ENCODE measurements at regions not wholly inside any gene's neighbourhood (a gene's known extent, or its start where the extent isn't known, plus 50 kb on each side); places are given as distances from the start of the nearest gene placed in this dataset.

DNA sequence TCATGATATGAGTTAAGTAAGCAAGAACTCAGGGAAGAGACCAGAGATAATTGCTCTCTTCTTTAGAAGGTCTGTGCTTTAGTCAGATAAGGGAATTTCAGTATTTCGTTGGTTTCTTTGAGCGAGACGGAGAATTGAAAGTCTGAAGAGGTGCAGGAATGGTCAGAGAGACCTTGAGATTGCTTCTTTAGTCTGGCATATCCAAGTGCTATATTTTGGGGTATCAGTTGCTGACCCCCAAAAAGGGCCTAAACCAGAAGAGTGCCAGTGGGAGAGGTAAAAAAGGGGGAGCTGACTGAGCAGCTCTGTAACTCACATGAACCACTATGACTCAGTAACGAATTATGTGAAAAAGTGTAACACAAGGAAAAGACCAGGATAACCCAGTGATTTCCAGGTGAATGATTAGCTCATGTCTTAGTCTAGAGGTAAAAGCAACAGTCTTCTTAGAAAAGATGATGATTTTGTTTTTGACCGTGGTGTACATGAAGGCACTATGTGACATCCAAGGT lies 932.9 kb downstream of the TDRD15 start:
- Histone ChIP-seq H3K27ac (no peak overlapping the region), H2AFZ (replicated peaks) (no peak overlapping the region), H3K4me1 (no peaks in the 10 kb centered on the region), H3K27me3 (no peaks in the 10 kb centered on the region), H3K36me3 (no peaks in the 10 kb centered on the region), H4K20me1 (ENCODE audit: low read depth) (no peaks in the 10 kb centered on the region), H3K4me2 (no peak overlapping the region), H3K9ac (no peak overlapping the region), H3K79me2 (ENCODE audit: low read depth) (no peaks in the 10 kb centered on the region), H3F3A (ENCODE audit: low read depth) (no peaks in the 10 kb centered on the region), H3K4me3 (no peak overlapping the region), H3K9me3 (ENCODE audit: low read depth) (no peaks in the 10 kb centered on the region)
- no peak for DNase-seq (ENCODE audit: low spot score)
- H3K4me1 Mint-ChIP-seq = no peaks in the 10 kb centered on the region
- H3K9me3 Mint-ChIP-seq = no peaks in the 10 kb centered on the region
- no peaks in the 10 kb centered on the region for H3K27me3 Mint-ChIP-seq (ENCODE audit: insufficient read depth, low read depth)
- no peaks in the 10 kb centered on the region for H3K36me3 Mint-ChIP-seq
- TF ChIP-seq EZH2 (IDR thresholded peaks at IDR 0.05) (no peak), EZH2phosphoT487 (IDR thresholded peaks at IDR 0.05) (no peak)
- TF ChIP-seq, protein P1, sequence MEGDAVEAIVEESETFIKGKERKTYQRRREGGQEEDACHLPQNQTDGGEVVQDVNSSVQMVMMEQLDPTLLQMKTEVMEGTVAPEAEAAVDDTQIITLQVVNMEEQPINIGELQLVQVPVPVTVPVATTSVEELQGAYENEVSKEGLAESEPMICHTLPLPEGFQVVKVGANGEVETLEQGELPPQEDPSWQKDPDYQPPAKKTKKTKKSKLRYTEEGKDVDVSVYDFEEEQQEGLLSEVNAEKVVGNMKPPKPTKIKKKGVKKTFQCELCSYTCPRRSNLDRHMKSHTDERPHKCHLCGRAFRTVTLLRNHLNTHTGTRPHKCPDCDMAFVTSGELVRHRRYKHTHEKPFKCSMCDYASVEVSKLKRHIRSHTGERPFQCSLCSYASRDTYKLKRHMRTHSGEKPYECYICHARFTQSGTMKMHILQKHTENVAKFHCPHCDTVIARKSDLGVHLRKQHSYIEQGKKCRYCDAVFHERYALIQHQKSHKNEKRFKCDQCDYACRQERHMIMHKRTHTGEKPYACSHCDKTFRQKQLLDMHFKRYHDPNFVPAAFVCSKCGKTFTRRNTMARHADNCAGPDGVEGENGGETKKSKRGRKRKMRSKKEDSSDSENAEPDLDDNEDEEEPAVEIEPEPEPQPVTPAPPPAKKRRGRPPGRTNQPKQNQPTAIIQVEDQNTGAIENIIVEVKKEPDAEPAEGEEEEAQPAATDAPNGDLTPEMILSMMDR (IDR thresholded peaks at IDR 0.05) = no peak
- H3K4me3 Mint-ChIP-seq = no peak overlapping the region
- H3K27ac Mint-ChIP-seq = no peak overlapping the region

DNA sequence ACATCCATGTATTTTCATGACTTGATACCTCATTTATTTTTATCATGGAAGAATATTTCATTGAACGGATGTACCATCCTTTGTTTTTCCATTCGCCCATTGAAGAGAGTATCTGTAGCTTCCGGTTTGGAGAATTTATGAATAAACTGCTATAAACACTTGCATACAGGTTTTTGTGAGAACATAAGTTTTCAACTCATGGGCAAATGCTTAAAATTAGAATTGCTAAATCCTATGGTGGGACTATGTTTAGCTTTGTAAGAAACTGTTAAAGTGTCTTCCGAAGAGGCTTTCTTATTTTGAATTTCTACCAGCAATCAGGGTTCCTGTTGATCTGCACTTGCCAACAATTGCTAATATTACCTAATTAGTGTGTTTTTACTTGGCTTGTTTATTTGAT lies 938.9 kb downstream of the TDRD15 start:
- Histone ChIP-seq H3K27ac (no peak overlapping the region), H3K9me3 (ENCODE audit: low read depth) (no peaks in the 10 kb centered on the region), H2AFZ (replicated peaks) (no peak overlapping the region), H3K4me1 (no peaks in the 10 kb centered on the region), H3K4me2 (no peak overlapping the region), H3K9ac (no peak overlapping the region), H3K79me2 (ENCODE audit: low read depth) (no peaks in the 10 kb centered on the region), H3F3A (ENCODE audit: low read depth) (no peaks in the 10 kb centered on the region), H3K4me3 (no peak overlapping the region), H4K20me1 (ENCODE audit: low read depth) (no peaks in the 10 kb centered on the region), H3K36me3 (no peaks in the 10 kb centered on the region), H3K27me3 (no peaks in the 10 kb centered on the region)
- no peak overlapping the region for H3K27ac Mint-ChIP-seq
- TF ChIP-seq, protein P1 (IDR thresholded peaks at IDR 0.05) = no peak
- TF ChIP-seq EZH2 (IDR thresholded peaks at IDR 0.05) (no peak), EZH2phosphoT487 (IDR thresholded peaks at IDR 0.05) (no peak)
- no peaks in the 10 kb centered on the region for H3K27me3 Mint-ChIP-seq (ENCODE audit: insufficient read depth, low read depth)
- H3K4me1 Mint-ChIP-seq = no peaks in the 10 kb centered on the region
- H3K36me3 Mint-ChIP-seq = no peaks in the 10 kb centered on the region
- no peaks in the 10 kb centered on the region for H3K9me3 Mint-ChIP-seq
- DNase-seq (ENCODE audit: low spot score) = no peak
- H3K4me3 Mint-ChIP-seq = no peak overlapping the region

DNA sequence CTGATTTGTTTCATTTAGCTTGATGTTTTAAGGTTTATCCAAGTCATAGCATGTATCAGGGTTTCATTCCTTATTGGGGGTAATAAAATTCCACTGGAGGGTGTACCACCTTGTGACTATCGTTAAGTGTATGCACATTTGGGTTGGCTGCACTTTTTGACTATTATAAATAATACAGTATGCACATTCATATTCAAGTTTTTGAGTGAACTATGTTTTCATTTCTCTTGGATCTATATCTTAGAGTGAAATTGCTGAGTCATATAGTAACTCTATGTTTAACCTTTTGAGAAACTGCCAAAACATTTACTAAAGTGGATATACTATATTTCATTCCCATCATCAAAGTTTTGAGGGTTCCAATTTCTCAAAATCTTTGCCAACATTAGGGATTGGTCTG lies 952.7 kb downstream of the TDRD15 start:
- H3K27me3 Mint-ChIP-seq (ENCODE audit: insufficient read depth, low read depth) = no peaks in the 10 kb centered on the region
- H3K36me3 Mint-ChIP-seq = no peaks in the 10 kb centered on the region
- H3K27me3 ChIP-seq = no peaks in the 10 kb centered on the region
- no peaks in the 10 kb centered on the region for H4K20me1 ChIP-seq (ENCODE audit: low read depth)
- peaks cover 8% of the 10 kb centered on the region for H3K9me3 Mint-ChIP-seq
- H3K79me2 ChIP-seq (ENCODE audit: low read depth) = no peaks in the 10 kb centered on the region
- H2AFZ ChIP-seq (replicated peaks) = no peak overlapping the region
- H3K4me2 ChIP-seq = no peak overlapping the region
- DNase-seq (ENCODE audit: low spot score) = no peak
- H3F3A ChIP-seq (ENCODE audit: low read depth) = no peaks in the 10 kb centered on the region
- H3K27ac Mint-ChIP-seq = no peak overlapping the region
- TF ChIP-seq, protein P1 (IDR thresholded peaks at IDR 0.05) = no peak
- no peak for TF ChIP-seq EZH2phosphoT487 (IDR thresholded peaks at IDR 0.05)
- TF ChIP-seq EZH2 (IDR thresholded peaks at IDR 0.05) = no peak
- H3K27ac ChIP-seq = no peak overlapping the region
- no peak overlapping the region for H3K4me3 ChIP-seq
- H3K4me1 ChIP-seq = peaks cover 12% of the 10 kb centered on the region
- no peak overlapping the region for H3K4me3 Mint-ChIP-seq
- no peaks in the 10 kb centered on the region for H3K9me3 ChIP-seq (ENCODE audit: low read depth)
- H3K9ac ChIP-seq = no peak overlapping the region
- H3K36me3 ChIP-seq = no peaks in the 10 kb centered on the region
- peaks cover 8% of the 10 kb centered on the region for H3K4me1 Mint-ChIP-seq
